Transverse colon (tissue), 4 donors: ENCODE measurements at regions not wholly inside any gene's neighbourhood (a gene's known extent, or its start where the extent isn't known, plus 50 kb on each side); places are given as distances from the start of the nearest gene placed in this dataset.
"Not testable (repeated sequence)": the region's sequence is repeated elsewhere in the genome, so short reads cannot be mapped to it uniquely, and the experiment has no call there.

Source experiments
- DNase-seq: peaks from one replicate; pipeline ENCODE4 v3.0.0-alpha.2; 2019
- H3K27ac ChIP-seq, 4 donors: fragments of 200-600 bp; sonication (generic); 2 replicates each; pipeline ENCODE4 v1.5.1; 2016 to 2018; ENCODE audit warnings: inconsistent platforms in 4 of 4
- H3K27me3 ChIP-seq: fragments of 200-600 bp; sonication (generic); 2 replicates; pipeline ENCODE4 v1.5.1; 2017; ENCODE audit warnings: inconsistent platforms
- H3K36me3 ChIP-seq, 4 donors: fragments of 200-600 bp; sonication (generic); 2 replicates each; pipeline ENCODE4 v1.5.1; 2017 to 2019; ENCODE audit warnings: inconsistent platforms in 4 of 4
- H3K4me1 ChIP-seq, 4 donors: fragments of 200-600 bp; sonication (generic); 2 replicates each; pipeline ENCODE4 v1.5.1; 2017 to 2020; ENCODE audit warnings: inconsistent platforms in 4 of 4
- H3K4me3 ChIP-seq, 4 donors: fragments of 200-600 bp; sonication (generic); 1 replicate in 1 of 4; 2 replicates in 3 of 4; pipeline versions ENCODE4 v1.5.1 to v1.6.1; 2017 to 2019; ENCODE audit warnings: inconsistent platforms in 4 of 4
- H3K9me3 ChIP-seq, 2 donors: fragments of 200-600 bp; sonication (generic); 2 replicates each; pipeline ENCODE4 v1.5.1; 2017 to 2019; ENCODE audit warnings: inconsistent platforms in 2 of 2
- CTCF ChIP-seq, 5 experiments: fragments of 200-600 bp in 3 of 5; fragments of 450-650 bp in 2 of 5; sonication (generic) in 3 of 5; IDR thresholded peaks; 1 replicate in 2 of 5; 2 replicates in 3 of 5; pipeline ENCODE4 v1.5.1; 2016 to 2017; ENCODE audit warnings: antibody characterized with exemption in 5 of 5, inconsistent platforms in 3 of 5, mild to moderate bottlenecking in 2 of 5, moderate library complexity in 1 of 5
- WGBS, 2 donors: methylation state at CpG; one replicate each; pipeline ENCODE4 v1.1.5; 2018; ENCODE audit warnings: low coverage in 1 of 2; 5-methylcytosine and 5-hydroxymethylcytosine counted together
- in situ Hi-C, 4 donors: fragments of 200-750 bp; cut with MboI; loops; one replicate each; pipeline versions ENCODE4 v1.15.0 to v1.15.1; 2017; ENCODE audit warnings: low sequenced_read_pairs in 3 of 4, low pct_ligation_motif_present in 1 of 4, low pct_unique_long_range_greater_than_20kb in 1 of 4
- intact Hi-C: fragments of 100-400 bp; cut with DNase I; formaldehyde crosslinking; loops from one replicate; pipeline ENCODE4 v1.15.1; 2023; ENCODE audit warnings: low total_unique reads

GRCh38 chr4:3967204-3967603, 201.0 kb downstream of the ADRA2C start:
- WGBS, 2 donors = 80 to 81% methylated on average over 6 to 14 of the region's 14 CpGs
- intact Hi-C loops = not testable (repeated sequence)

GRCh38 chr4:3972626-3973025, 206.4 kb downstream of the ADRA2C start:
- H3K27ac ChIP-seq, H3K9me3 ChIP-seq, H3K36me3 ChIP-seq, in situ Hi-C loops, H3K4me3 ChIP-seq, H3K4me1 ChIP-seq, DNase-seq, intact Hi-C loops, H3K27me3 ChIP-seq: not testable (repeated sequence)
- 45% methylated on average over 2 of the region's 2 CpGs; no CpG with 5 or more reads in 1 of the 2 donors for WGBS, 2 donors

More at GRCh38 chr4:3967204-3967603, 201.0 kb downstream of the ADRA2C start:
- H3K4me1 ChIP-seq, DNase-seq, H3K9me3 ChIP-seq, in situ Hi-C loops, H3K36me3 ChIP-seq, H3K4me3 ChIP-seq, H3K27me3 ChIP-seq, H3K27ac ChIP-seq: not testable (repeated sequence)

GRCh38 chr4:3973581-3974200, 207.5 kb downstream of the ADRA2C start:
- WGBS, 2 donors = 71 to 92% methylated on average over 2 to 18 of the region's 18 CpGs
- H3K36me3 ChIP-seq, DNase-seq, in situ Hi-C loops, intact Hi-C loops, H3K4me3 ChIP-seq, H3K9me3 ChIP-seq, H3K27ac ChIP-seq, H3K27me3 ChIP-seq, H3K4me1 ChIP-seq: not testable (repeated sequence)

- not testable (repeated sequence) for H3K27ac ChIP-seq, H3K9me3 ChIP-seq
Measured at GRCh38 chr4:3983518-3984125, 217.4 kb downstream of the ADRA2C start.

GRCh38 chr4:3984796-3985195, 218.6 kb downstream of the ADRA2C start:
- H3K36me3 ChIP-seq, H3K27me3 ChIP-seq, intact Hi-C loops, H3K4me3 ChIP-seq, H3K9me3 ChIP-seq, H3K4me1 ChIP-seq, H3K27ac ChIP-seq: not testable (repeated sequence)
- DNase-seq = peak; percentile 9
- peak; percentile 41 to 70 (median 51) for TF ChIP-seq CTCF (IDR thresholded peaks at IDR 0.05)
- in situ Hi-C loops = loop anchor here in 1 of 4 donors (25.0 kb wide), 1 partner anchor 103 kb away; no protein-coding TSS in a partner anchor
- WGBS, 2 donors = 1% methylated on average over 14 of the region's 14 CpGs; no CpG with 5 or more reads in 1 of the 2 donors

More at GRCh38 chr4:3983518-3984125, 217.4 kb downstream of the ADRA2C start:
- in situ Hi-C loops = loop anchor here in 1 of 4 donors (25.0 kb wide), 1 partner anchor 104 kb away; no protein-coding TSS in a partner anchor
- intact Hi-C loops, H3K36me3 ChIP-seq, H3K4me3 ChIP-seq, H3K27me3 ChIP-seq, DNase-seq, H3K4me1 ChIP-seq: not testable (repeated sequence)
- 32 to 34% methylated on average over 6 of the region's 6 CpGs for WGBS, 2 donors

GRCh38 chr4:3986412-3986811, 220.2 kb downstream of the ADRA2C start:
- intact Hi-C loops, DNase-seq, H3K4me1 ChIP-seq, H3K27ac ChIP-seq, H3K4me3 ChIP-seq, H3K27me3 ChIP-seq, H3K9me3 ChIP-seq, H3K36me3 ChIP-seq: not testable (repeated sequence)
- in situ Hi-C loops = loop anchor here in 1 of 4 donors (25.0 kb wide), 1 partner anchor 101 kb away; no protein-coding TSS in a partner anchor
- 83% methylated on average over 5 of the region's 5 CpGs; no CpG with 5 or more reads in 1 of the 2 donors for WGBS, 2 donors

- H3K4me3 ChIP-seq, H3K9me3 ChIP-seq, H3K36me3 ChIP-seq, DNase-seq, H3K27ac ChIP-seq, intact Hi-C loops, H3K4me1 ChIP-seq, H3K27me3 ChIP-seq: not testable (repeated sequence)
- WGBS, 2 donors = 94% methylated on average over 1 of the region's 1 CpG; no CpG with 5 or more reads in 1 of the 2 donors
- in situ Hi-C loops = loop anchor here in 1 of 4 donors (25.0 kb wide), 1 partner anchor 90 kb away; no protein-coding TSS in a partner anchor
Measured at GRCh38 chr4:3997386-3997785, 229.3 kb downstream of the OTOP1 start.

GRCh38 chr4:4004036-4004435, 222.7 kb downstream of the OTOP1 start:
- 69 to 71% methylated on average over 5 of the region's 5 CpGs for WGBS, 2 donors
- DNase-seq = not testable (repeated sequence)

GRCh38 chr4:4004702-4005101, 222.0 kb downstream of the OTOP1 start:
- in situ Hi-C loops, H3K27me3 ChIP-seq, H3K27ac ChIP-seq, H3K4me1 ChIP-seq, H3K36me3 ChIP-seq, intact Hi-C loops, H3K4me3 ChIP-seq, DNase-seq, H3K9me3 ChIP-seq: not testable (repeated sequence)
- 63 to 65% methylated on average over 7 to 10 of the region's 10 CpGs for WGBS, 2 donors

More at GRCh38 chr4:4004036-4004435, 222.7 kb downstream of the OTOP1 start:
- H3K27me3 ChIP-seq, H3K36me3 ChIP-seq, intact Hi-C loops, H3K27ac ChIP-seq, H3K9me3 ChIP-seq, H3K4me3 ChIP-seq, H3K4me1 ChIP-seq, in situ Hi-C loops: not testable (repeated sequence)

- DNase-seq = not testable (repeated sequence)
Measured at GRCh38 chr4:4006356-4006755, 220.4 kb downstream of the OTOP1 start.

More at GRCh38 chr4:4006356-4006755, 220.4 kb downstream of the OTOP1 start:
- H3K27me3 ChIP-seq, H3K4me3 ChIP-seq, in situ Hi-C loops, intact Hi-C loops, H3K9me3 ChIP-seq, H3K27ac ChIP-seq, H3K4me1 ChIP-seq, H3K36me3 ChIP-seq: not testable (repeated sequence)
- 64 to 80% methylated on average over 2 to 11 of the region's 11 CpGs for WGBS, 2 donors
